Glomerular visceral epithelial cell (primary cell): ENCODE measurements at regions not wholly inside any gene's neighbourhood (a gene's known extent, or its start where the extent isn't known, plus 50 kb on each side); places are given as distances from the start of the nearest gene placed in this dataset.

ENCODE experiments used
- DNase-seq: peaks from one replicate; pipeline ENCODE4 v3.0.0-alpha.2; 2016; ENCODE audit errors: extremely low spot score

- no peak for DNase-seq
These were observed 490.4 kb upstream of the SEMA3A start for GRCh38 chr7:84684836-84685480.

GRCh38 chr7:84682543-84682942, 488.0 kb upstream of the SEMA3A start:
- no peak for DNase-seq

- DNase-seq: no peak
These were observed 484.3 kb upstream of the SEMA3A start for GRCh38 chr7:84678841-84679240.

GRCh38 chr7:84677117-84677732, 482.6 kb upstream of the SEMA3A start:
- no peak for DNase-seq

GRCh38 chr7:84675633-84676034, 481.0 kb upstream of the SEMA3A start:
- DNase-seq: no peak

GRCh38 chr7:84674236-84674913, 479.8 kb upstream of the SEMA3A start:
- peak; percentile 17 for DNase-seq

- no peak for DNase-seq
These were observed 474.7 kb upstream of the SEMA3A start for GRCh38 chr7:84669177-84669732.

- DNase-seq: no peak
These were observed 473.5 kb upstream of the SEMA3A start for GRCh38 chr7:84668116-84668515.

GRCh38 chr7:84666651-84667050, 472.1 kb upstream of the SEMA3A start:
- no peak for DNase-seq

- no peak for DNase-seq
These were observed 470.8 kb upstream of the SEMA3A start for GRCh38 chr7:84665339-84665738.

- no peak for DNase-seq
These were observed 470.0 kb upstream of the SEMA3A start for GRCh38 chr7:84664626-84665025.

- no peak for DNase-seq
These were observed 468.6 kb upstream of the SEMA3A start for GRCh38 chr7:84663224-84663623.

- DNase-seq: no peak
These were observed 463.7 kb upstream of the SEMA3A start for GRCh38 chr7:84658286-84658685.

GRCh38 chr7:84654273-84654672, 459.7 kb upstream of the SEMA3A start:
- no peak for DNase-seq

GRCh38 chr7:84651876-84652275, 457.3 kb upstream of the SEMA3A start:
- DNase-seq: no peak

- peak; percentile 46 for DNase-seq
These were observed 453.5 kb upstream of the SEMA3A start for GRCh38 chr7:84647797-84648757.

- DNase-seq: no peak
These were observed 448.0 kb upstream of the SEMA3A start for GRCh38 chr7:84642611-84643010.

GRCh38 chr7:84640637-84641036, 446.0 kb upstream of the SEMA3A start:
- DNase-seq: no peak

GRCh38 chr7:84638339-84638697, 443.7 kb upstream of the SEMA3A start:
- DNase-seq: no peak

GRCh38 chr7:84637568-84638338, 443.2 kb upstream of the SEMA3A start:
- DNase-seq: peak; percentile 74

- DNase-seq: no peak
These were observed 437.3 kb upstream of the SEMA3A start for GRCh38 chr7:84631913-84632312.
